ENCODE measurements at regions not wholly inside any gene's neighbourhood (a gene's known extent, or its start where the extent isn't known, plus 50 kb on each side); places are given as distances from the start of the nearest gene placed in this dataset.

DNA sequence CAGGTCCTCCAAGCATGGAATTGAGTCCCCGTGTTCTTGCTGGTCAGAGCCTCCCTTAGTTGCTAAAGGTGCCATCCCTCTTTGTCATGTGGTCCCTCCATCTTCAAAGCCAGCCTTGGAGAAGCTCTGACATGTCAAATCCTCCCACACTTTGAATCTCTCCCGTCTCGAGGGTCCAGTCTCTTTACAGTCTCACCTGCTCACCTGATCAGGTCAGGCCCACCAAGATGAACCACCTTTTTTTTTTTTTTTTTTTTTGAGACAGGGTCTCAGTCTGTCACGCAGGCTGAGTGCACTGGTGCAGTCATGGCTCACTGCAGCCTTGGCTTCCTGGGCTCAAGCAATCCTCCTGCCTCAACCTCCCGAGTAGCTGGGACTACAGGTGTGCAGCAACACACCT is 100.3 kb upstream of the PRR5 start:
- H3K27ac ChIP-seq, result no peak overlapping the region
- TF ChIP-seq ZFX (IDR thresholded peaks at IDR 0.05; ENCODE audit: borderline replicate concordance), result no peak
- TF ChIP-seq CTCF (IDR thresholded peaks at IDR 0.05), result no peak

GRCh38 chr22:44601189-44601588 is 100.8 kb upstream of the PRR5 start:
- no peak for TF ChIP-seq ZFX (IDR thresholded peaks at IDR 0.05; ENCODE audit: borderline replicate concordance)
- TF ChIP-seq CTCF (IDR thresholded peaks at IDR 0.05), result no peak
- no peak overlapping the region for H3K27ac ChIP-seq

GRCh38 chr22:44600207-44600785 is 101.7 kb upstream of the PRR5 start:
- TF ChIP-seq CTCF (IDR thresholded peaks at IDR 0.05) (no peak), ZFX (IDR thresholded peaks at IDR 0.05; ENCODE audit: borderline replicate concordance) (no peak)
- H3K27ac ChIP-seq, result no peak overlapping the region

DNA sequence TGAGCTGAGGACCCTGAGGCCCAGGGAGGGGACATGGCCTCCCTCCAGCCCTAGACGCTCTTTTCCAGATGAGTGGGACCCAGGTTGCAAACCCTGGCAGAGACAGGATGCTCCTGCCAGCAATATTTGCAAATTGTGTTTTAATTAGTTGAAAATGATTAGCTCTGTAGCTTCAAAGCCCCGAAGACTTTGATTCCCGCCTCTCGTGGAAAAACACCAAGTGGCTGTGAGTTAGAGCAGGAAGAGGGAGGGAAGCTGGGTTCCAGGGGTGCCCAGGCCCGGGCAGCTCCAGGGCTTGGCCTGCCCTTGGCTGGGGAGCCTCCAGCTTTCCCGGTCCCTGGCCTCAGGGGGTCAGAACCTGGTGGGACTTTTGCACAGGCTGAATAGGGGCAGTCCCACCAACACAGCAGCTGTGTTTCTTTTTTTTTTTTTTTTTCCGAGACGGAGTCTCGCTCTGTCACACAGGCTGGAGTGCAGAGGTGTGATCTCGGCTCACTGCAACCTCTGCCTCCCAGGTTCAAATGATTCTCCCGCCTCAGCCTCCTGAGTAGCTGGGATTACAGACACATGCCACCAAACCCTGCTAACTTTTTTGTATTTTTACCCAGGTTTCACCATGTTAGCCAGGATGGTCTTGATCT is 101.6 kb upstream of the RTL6 start:
- TF ChIP-seq CTCF (IDR thresholded peaks at IDR 0.05), result no peak
- TF ChIP-seq ZFX (IDR thresholded peaks at IDR 0.05; ENCODE audit: borderline replicate concordance), result no peak
- H3K27ac ChIP-seq, result no peak overlapping the region

DNA sequence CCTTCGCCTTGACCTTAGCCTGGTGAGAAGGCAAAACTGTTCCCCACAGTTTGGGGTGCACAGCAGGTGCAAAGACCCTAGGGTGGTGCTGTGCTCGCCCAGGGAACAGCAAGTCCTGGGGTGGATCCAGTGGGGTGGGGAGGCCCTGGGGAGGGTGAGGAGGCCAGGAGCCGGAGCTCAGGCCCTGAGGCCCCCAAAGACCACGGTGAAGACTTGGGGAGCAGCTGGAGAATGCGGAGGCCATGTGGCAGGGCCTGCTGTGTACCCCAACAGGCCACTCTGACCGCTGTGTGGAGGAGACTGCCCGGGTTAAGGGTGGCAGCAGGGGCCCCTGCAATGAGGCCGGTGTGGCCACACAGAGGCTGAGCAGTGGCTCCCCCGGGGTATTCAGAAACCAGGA is 101.1 kb upstream of the RTL6 start:
- no peak overlapping the region for H3K27ac ChIP-seq
- no peak for TF ChIP-seq CTCF (IDR thresholded peaks at IDR 0.05)
- TF ChIP-seq ZFX (IDR thresholded peaks at IDR 0.05; ENCODE audit: borderline replicate concordance), result no peak

GRCh38 chr22:44597616-44598015 is 99.6 kb upstream of the RTL6 start:
- TF ChIP-seq ZFX (IDR thresholded peaks at IDR 0.05; ENCODE audit: borderline replicate concordance) (no peak), CTCF (IDR thresholded peaks at IDR 0.05) (no peak)
- H3K27ac ChIP-seq, result no peak overlapping the region

- no peak overlapping the region for H3K27ac ChIP-seq
- TF ChIP-seq ZFX (IDR thresholded peaks at IDR 0.05; ENCODE audit: borderline replicate concordance), result no peak
- no peak for TF ChIP-seq CTCF (IDR thresholded peaks at IDR 0.05)
Measured at GRCh38 chr22:44596396-44597125, 98.5 kb upstream of the RTL6 start.
